Vagina (tissue), 2 donors: ENCODE measurements at regions not wholly inside any gene's neighbourhood (a gene's known extent, or its start where the extent isn't known, plus 50 kb on each side); places are given as distances from the start of the nearest gene placed in this dataset.

Experiments
- CTCF ChIP-seq, 3 experiments: fragments of 450-650 bp in 2 of 3; fragments of 200-600 bp in 1 of 3; sonication (generic) in 1 of 3; IDR thresholded peaks; one replicate each; pipeline ENCODE4 v1.5.1; 2017 to 2019; ENCODE audit warnings: antibody characterized with exemption in 3 of 3, mild to moderate bottlenecking in 2 of 3, moderate library complexity in 2 of 3
- POLR2A ChIP-seq, 2 donors: fragments of 450-650 bp; IDR thresholded peaks; one replicate each; pipeline ENCODE4 v1.6.1; 2017; ENCODE audit warnings: antibody characterized with exemption in 2 of 2, mild to moderate bottlenecking in 2 of 2, moderate library complexity in 2 of 2

DNA sequence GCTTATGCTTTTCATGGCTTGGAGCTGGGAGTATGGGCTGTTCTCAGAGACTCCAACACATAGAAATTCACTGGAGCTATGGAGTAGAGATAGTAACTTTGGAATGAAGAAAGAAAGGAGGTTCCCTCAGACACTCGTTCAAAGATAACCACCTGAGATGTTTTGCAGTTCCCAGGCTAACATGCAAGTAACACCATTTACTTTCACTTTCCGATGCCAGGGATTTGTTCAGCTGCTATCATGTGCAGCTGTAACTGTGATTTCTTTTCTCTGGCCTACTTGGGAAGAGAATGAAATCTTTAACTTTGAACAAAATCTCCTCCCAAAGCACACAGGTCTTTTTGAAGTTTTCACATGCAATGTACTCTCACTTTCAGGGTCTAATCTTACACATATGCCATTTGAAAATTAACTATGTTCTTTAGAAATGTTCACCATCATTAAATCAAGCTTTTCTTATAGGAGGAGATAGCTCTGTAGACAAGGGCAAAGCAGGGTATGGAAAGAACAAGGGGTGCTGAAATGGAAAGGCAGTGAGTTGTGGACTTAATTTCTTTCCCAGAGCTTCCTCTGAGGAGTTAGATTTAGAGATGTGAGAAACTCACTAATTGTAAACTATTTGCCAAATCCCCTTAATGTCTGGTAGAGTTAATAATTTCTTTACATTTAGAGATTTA, 514.3 kb downstream of the PDHA2 start:
- no peak for TF ChIP-seq CTCF (IDR thresholded peaks at IDR 0.05)
- TF ChIP-seq POLR2A (IDR thresholded peaks at IDR 0.05): no peak
